DND-41 (cell line): ENCODE measurements at regions not wholly inside any gene's neighbourhood (a gene's known extent, or its start where the extent isn't known, plus 50 kb on each side); places are given as distances from the start of the nearest gene placed in this dataset.

ENCODE experiments used
- ATAC-seq: fragments of 200-7000 bp; cut with Tn5 transposase; 3 replicates; pipeline ENCODE4 v1.9.1; 2021; ENCODE audit warnings: low read depth; ENCODE audit not compliant: insufficient read depth
- DNase-seq: peaks from one replicate; pipeline ENCODE4 v3.0.0-alpha.2; 2020
- H2AFZ ChIP-seq: 2 replicates; pipeline ENCODE4 v1.6.0; 2012; ENCODE audit warnings: low read depth, low read length
- H3K27ac ChIP-seq: 2 replicates; pipeline ENCODE4 v1.5.1; 2012; ENCODE audit warnings: low read length, inconsistent platforms
- H3K27me3 ChIP-seq: fragments of 200-600 bp; sonication (generic); 2 replicates; pipeline ENCODE4 v1.6.0; 2012; ENCODE audit warnings: low read length, mild to moderate bottlenecking, inconsistent platforms; ENCODE audit not compliant: insufficient read depth, poor library complexity
- H3K36me3 ChIP-seq: 2 replicates; pipeline ENCODE4 v1.5.1; 2012; ENCODE audit warnings: low read length, inconsistent platforms; ENCODE audit not compliant: insufficient read depth
- H3K4me1 ChIP-seq: 2 replicates; pipeline ENCODE4 v1.5.1; 2012; ENCODE audit warnings: mild to moderate bottlenecking, low read length; ENCODE audit not compliant: insufficient read depth
- H3K4me2 ChIP-seq: 2 replicates; pipeline ENCODE4 v1.6.0; 2012; ENCODE audit warnings: mild to moderate bottlenecking, moderate library complexity, low read length, inconsistent platforms; ENCODE audit not compliant: insufficient read depth
- H3K4me3 ChIP-seq, 2 experiments: fragments of 200-600 bp in 1 of 2; shearing (Covaris generic) in 1 of 2; 2 replicates each; pipeline ENCODE4 v1.5.1; 2012 to 2016; ENCODE audit warnings: inconsistent platforms in 2 of 2, low read length in 2 of 2, mild to moderate bottlenecking in 2 of 2, low read depth in 1 of 2, moderate library complexity in 1 of 2
- H3K79me2 ChIP-seq: 2 replicates; pipeline ENCODE4 v1.6.0; 2012; ENCODE audit warnings: low read length, inconsistent platforms; ENCODE audit not compliant: insufficient read depth
- H3K9ac ChIP-seq: 2 replicates; pipeline ENCODE4 v1.6.0; 2012; ENCODE audit warnings: low read depth, mild to moderate bottlenecking, inconsistent platforms, low read length, moderate library complexity
- H3K9me3 ChIP-seq: 2 replicates; pipeline ENCODE4 v1.5.1; 2012; ENCODE audit warnings: low read length, moderate library complexity, mild to moderate bottlenecking, inconsistent platforms; ENCODE audit not compliant: insufficient read depth, severe bottlenecking
- H4K20me1 ChIP-seq: 2 replicates; pipeline ENCODE4 v1.6.0; 2012; ENCODE audit warnings: low read length; ENCODE audit not compliant: insufficient read depth
- CTCF ChIP-seq: IDR thresholded peaks from 2 replicates; pipeline ENCODE4 v1.5.1; 2012; ENCODE audit warnings: borderline replicate concordance, low read length, moderate library complexity, mild to moderate bottlenecking; ENCODE audit not compliant: poor library complexity, severe bottlenecking; ENCODE audit errors: extremely low read depth
- EZH2 ChIP-seq: IDR thresholded peaks from 3 replicates; pipeline ENCODE4 v1.6.1; 2012; ENCODE audit warnings: borderline replicate concordance, low read depth, mild to moderate bottlenecking, moderate library complexity, low read length, inconsistent platforms; ENCODE audit not compliant: severe bottlenecking

GRCh38 chr6:81382852-81383251 is 369.6 kb downstream of the TENT5A start:
- Histone ChIP-seq H3K4me2 (no peak overlapping the region), H3K27me3 (no peaks in the 10 kb centered on the region), H4K20me1 (no peaks in the 10 kb centered on the region), H3K27ac (no peak overlapping the region), H3K79me2 (no peaks in the 10 kb centered on the region), H3K36me3 (no peaks in the 10 kb centered on the region), H3K9me3 (no peaks in the 10 kb centered on the region), H3K4me1 (peaks cover 8% of the 10 kb centered on the region), H2AFZ (no peak overlapping the region), H3K9ac (no peak overlapping the region), H3K4me3 (no peak overlapping the region)
- ATAC-seq (no peak), DNase-seq (no peak)
- no peak for TF ChIP-seq CTCF

GRCh38 chr6:81381382-81381916 is 371.0 kb downstream of the TENT5A start:
- Histone ChIP-seq H3K36me3 (no peaks in the 10 kb centered on the region), H2AFZ (no peak overlapping the region), H3K27ac (no peak overlapping the region), H3K27me3 (no peaks in the 10 kb centered on the region), H3K4me3 (no peak overlapping the region), H3K79me2 (no peaks in the 10 kb centered on the region), H3K4me2 (no peak overlapping the region), H4K20me1 (no peaks in the 10 kb centered on the region), H3K9me3 (no peaks in the 10 kb centered on the region), H3K4me1 (peaks cover 8% of the 10 kb centered on the region), H3K9ac (no peak overlapping the region)
- ATAC-seq, result no peak
- DNase-seq, result no peak
- no peak for TF ChIP-seq CTCF
- no peak for TF ChIP-seq EZH2

- H3K36me3 ChIP-seq, result no peaks in the 10 kb centered on the region
- DNase-seq, result no peak
- no peaks in the 10 kb centered on the region for H3K27me3 ChIP-seq
- TF ChIP-seq CTCF (no peak), EZH2 (no peak)
- H3K4me3 ChIP-seq, result no peak overlapping the region
- H3K4me2 ChIP-seq, result no peak overlapping the region
- ATAC-seq, result no peak
- H3K9me3 ChIP-seq, result no peaks in the 10 kb centered on the region
- no peak overlapping the region for H2AFZ ChIP-seq
- peaks cover 8% of the 10 kb centered on the region for H3K4me1 ChIP-seq
- no peak overlapping the region for H3K27ac ChIP-seq
- no peak overlapping the region for H3K9ac ChIP-seq
- no peaks in the 10 kb centered on the region for H3K79me2 ChIP-seq
- H4K20me1 ChIP-seq, result no peaks in the 10 kb centered on the region
Measured at GRCh38 chr6:81380718-81381338, 371.7 kb downstream of the TENT5A start.
